ENCODE measurements at regions not wholly inside any gene's neighbourhood (a gene's known extent, or its start where the extent isn't known, plus 50 kb on each side); places are given as distances from the start of the nearest gene placed in this dataset.

DNA sequence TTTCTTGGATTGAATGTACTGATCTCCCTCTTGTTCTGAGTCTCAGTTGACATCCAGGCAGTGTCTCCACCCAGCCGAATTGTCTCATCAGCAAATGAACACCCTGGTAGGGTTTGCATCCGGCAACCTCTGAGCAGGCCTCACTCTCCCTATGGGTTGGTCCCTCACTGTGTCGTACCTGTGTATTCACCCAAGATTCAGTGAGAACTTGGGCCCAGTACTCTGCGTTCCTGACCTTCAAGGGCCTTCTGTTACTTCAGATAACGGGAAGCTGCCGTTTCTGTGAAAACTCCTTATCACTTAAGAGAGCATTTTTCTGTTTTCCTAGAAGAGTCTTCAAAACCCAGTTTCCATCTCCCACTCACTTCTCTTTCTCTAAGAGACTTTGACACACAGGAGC lies 915.6 kb downstream of the TBC1D22A start:
- TF ChIP-seq POLR2AphosphoS5 (IDR thresholded peaks at IDR 0.05; ENCODE audit: borderline replicate concordance, low read depth, low read length) (no peak), EZH2 (IDR thresholded peaks at IDR 0.05) (no peak), FOXP2 (optimal IDR thresholded peaks at IDR 0.05; ENCODE audit: control extremely low read depth, extremely low read length, insufficient read depth) (no peak)
